H1 (cell line): ENCODE measurements at regions not wholly inside any gene's neighbourhood (a gene's known extent, or its start where the extent isn't known, plus 50 kb on each side); places are given as distances from the start of the nearest gene placed in this dataset.

Experiments
- CTCF ChIA-PET: fragments of 300-600 bp; sonication (Branson Sonifier 250); formaldehyde crosslinking; loops from one replicate; lab custom pipeline; 2021; ENCODE audit not compliant: partially characterized antibody; lab: Charles Lee
- POLR2A ChIA-PET: fragments of 300-600 bp; sonication (Branson Sonifier 250); formaldehyde crosslinking; loops from one replicate; lab custom pipeline; 2021; ENCODE audit warnings: inconsistent platforms; ENCODE audit not compliant: partially characterized antibody; lab: Charles Lee
- DNase-seq, 2 experiments: peaks; one replicate each; pipeline versions ENCODE4 v3.0.0 to v3.0.0-alpha.2; 2010 to 2022; ENCODE audit warnings: low spot score in 2 of 2, low read depth in 1 of 2, mixed read lengths in 1 of 2
- FAIRE-seq: peaks from 2 replicates; lab custom pipeline; 2011; peaks lifted over from hg19 to GRCh38; lab: Jason Lieb, UNC
- H2AFZ ChIP-seq: 2 replicates; pipeline ENCODE4 v1.8.1; 2012; ENCODE audit warnings: low read length, inconsistent platforms
- H2AK5ac ChIP-seq: 2 replicates; pipeline ENCODE4 v1.6.1; 2013; ENCODE audit warnings: low read depth, low read length
- H2BK120ac ChIP-seq: replicated peaks from 2 replicates; pipeline ENCODE3; 2013; ENCODE audit warnings: low read depth, low read length, inconsistent platforms
- H2BK12ac ChIP-seq: 2 replicates; pipeline ENCODE4 v1.6.1; 2013; ENCODE audit warnings: low read depth, low read length
- H2BK15ac ChIP-seq: 2 replicates; pipeline ENCODE4 v1.6.1; 2013; ENCODE audit warnings: low read length
- H2BK20ac ChIP-seq: 2 replicates; pipeline ENCODE4 v1.6.1; 2013; ENCODE audit warnings: low read length
- H2BK5ac ChIP-seq: 2 replicates; pipeline ENCODE4 v1.6.1; 2013; ENCODE audit warnings: low read depth, low read length
- H3K14ac ChIP-seq: 2 replicates; pipeline ENCODE4 v1.6.1; 2013; ENCODE audit warnings: inconsistent platforms; ENCODE audit not compliant: insufficient read length
- H3K18ac ChIP-seq: 2 replicates; pipeline ENCODE4 v1.6.1; 2013; ENCODE audit warnings: low read length; ENCODE audit errors: extremely low read depth
- H3K23ac ChIP-seq: 2 replicates; pipeline ENCODE4 v1.6.1; 2013; ENCODE audit warnings: inconsistent platforms; ENCODE audit not compliant: insufficient read length
- H3K23me2 ChIP-seq: 2 replicates; pipeline ENCODE4 v1.6.1; 2013; ENCODE audit warnings: low read depth, low read length
- H3K27ac ChIP-seq: 2 replicates; pipeline ENCODE4 v1.6.1; 2011; ENCODE audit warnings: low read depth, low read length, inconsistent platforms
- H3K27me3 ChIP-seq, 4 experiments: replicated peaks in 1 of 4; 1 replicate in 1 of 4; 2 replicates in 3 of 4; pipeline versions ENCODE4 v1.6.1 to v1.8.1; 2011 to 2013; ENCODE audit warnings: low read length in 3 of 4, mild to moderate bottlenecking in 3 of 4, inconsistent platforms in 2 of 4, mixed read lengths in 2 of 4, moderate library complexity in 1 of 4; ENCODE audit not compliant: control insufficient read depth in 3 of 4, insufficient read depth in 3 of 4; ENCODE audit errors: extremely low read depth in 1 of 4
- H3K36me3 ChIP-seq, 4 experiments: 2 replicates each; pipeline versions ENCODE4 v1.6.1 to v1.8.1; 2011 to 2013; ENCODE audit warnings: mild to moderate bottlenecking in 4 of 4, low read length in 3 of 4, moderate library complexity in 2 of 4, control low read depth in 1 of 4, inconsistent platforms in 1 of 4; ENCODE audit not compliant: insufficient read depth in 4 of 4, control insufficient read depth in 2 of 4
- H3K4ac ChIP-seq: replicated peaks from 2 replicates; pipeline ENCODE3; 2013; ENCODE audit warnings: low read length, low read depth, mixed read lengths, inconsistent platforms; ENCODE audit not compliant: insufficient read length
- H3K4me1 ChIP-seq, 4 experiments: replicated peaks in 1 of 4; 1 replicate in 1 of 4; 2 replicates in 3 of 4; pipeline versions ENCODE4 v1.6.1 to v1.8.1; 2011 to 2013; ENCODE audit warnings: low read length in 3 of 4, inconsistent platforms in 2 of 4, mixed read lengths in 1 of 4; ENCODE audit not compliant: insufficient read depth in 4 of 4, control insufficient read depth in 3 of 4
- H3K4me2 ChIP-seq, 2 experiments: 2 replicates each; pipeline versions ENCODE4 v1.6.1 to v1.8.1; 2011 to 2013; ENCODE audit warnings: low read depth in 2 of 2, low read length in 2 of 2, control low read depth in 1 of 2, inconsistent platforms in 1 of 2, mild to moderate bottlenecking in 1 of 2; ENCODE audit not compliant: insufficient read depth in 1 of 2
- H3K4me3 ChIP-seq, 4 experiments: fragments of 200-600, 300-600 bp in 1 of 4; sonication (generic), shearing (Covaris generic), sonication (Bioruptor Twin) in 1 of 4; 2 replicates each; pipeline versions ENCODE4 v1.5.1 to v1.8.1; 2011 to 2016; ENCODE audit warnings: low read length in 4 of 4, low read depth in 3 of 4, control low read depth in 2 of 4, inconsistent platforms in 2 of 4, mild to moderate bottlenecking in 2 of 4, mixed read lengths in 1 of 4, moderate library complexity in 1 of 4; ENCODE audit not compliant: insufficient read depth in 2 of 4; ENCODE audit errors: extremely low read depth in 1 of 4
- H3K56ac ChIP-seq: replicated peaks from 2 replicates; pipeline ENCODE3; 2013; ENCODE audit warnings: low read depth, mild to moderate bottlenecking, mixed read lengths, low read length, inconsistent platforms; ENCODE audit not compliant: insufficient read length
- H3K79me1 ChIP-seq: 2 replicates; pipeline ENCODE4 v1.6.1; 2013; ENCODE audit warnings: low read depth, low read length, control low read depth
- H3K79me2 ChIP-seq, 2 experiments: 2 replicates each; pipeline versions ENCODE4 v1.6.1 to v1.8.1; 2012 to 2013; ENCODE audit warnings: low read length in 2 of 2, mild to moderate bottlenecking in 2 of 2, inconsistent platforms in 1 of 2; ENCODE audit not compliant: insufficient read depth in 2 of 2, control insufficient read depth in 1 of 2
- H3K9ac ChIP-seq, 4 experiments: replicated peaks in 1 of 4; 1 replicate in 1 of 4; 2 replicates in 3 of 4; pipeline versions ENCODE4 v1.6.1 to v1.8.1; 2011 to 2013; ENCODE audit warnings: low read depth in 3 of 4, low read length in 3 of 4, control low read depth in 2 of 4, mild to moderate bottlenecking in 2 of 4, moderate library complexity in 2 of 4, inconsistent platforms in 1 of 4; ENCODE audit errors: extremely low read depth in 1 of 4
- H3K9me3 ChIP-seq, 2 experiments: 2 replicates each; pipeline versions ENCODE4 v1.6.1 to v1.8.1; 2012 to 2013; ENCODE audit warnings: mild to moderate bottlenecking in 2 of 2, moderate library complexity in 2 of 2, control low read depth in 1 of 2, inconsistent platforms in 1 of 2, low read depth in 1 of 2, low read length in 1 of 2, mixed read lengths in 1 of 2; ENCODE audit not compliant: insufficient read depth in 2 of 2
- H4K20me1 ChIP-seq, 2 experiments: replicated peaks in 1 of 2; 2 replicates each; pipeline versions ENCODE3 to v1.8.1; 2011 to 2013; ENCODE audit warnings: inconsistent platforms in 2 of 2, low read length in 2 of 2, mild to moderate bottlenecking in 1 of 2; ENCODE audit not compliant: insufficient read depth in 2 of 2, control insufficient read depth in 1 of 2
- H4K5ac ChIP-seq: 2 replicates; pipeline ENCODE4 v1.6.1; 2013; ENCODE audit warnings: low read length, low read depth, mixed read lengths, inconsistent platforms; ENCODE audit not compliant: insufficient read length
- H4K8ac ChIP-seq: 2 replicates; pipeline ENCODE4 v1.8.0; 2013; ENCODE audit warnings: mild to moderate bottlenecking, moderate library complexity, low read length, inconsistent platforms; ENCODE audit not compliant: insufficient read depth; ENCODE audit errors: extremely low read depth
- H4K91ac ChIP-seq: replicated peaks from 2 replicates; pipeline ENCODE3; 2013; ENCODE audit warnings: low read length, mixed read lengths, inconsistent platforms; ENCODE audit not compliant: insufficient read length
- WGBS, 2 experiments: shearing (Covaris generic) in 1 of 2; methylation state at CpG; one replicate each; pipeline versions ENCODE4 v1.1.6 to v1.1.7; 2013 to 2015; ENCODE audit warnings: low lambda C conversion rate in 2 of 2, mixed read lengths in 2 of 2, inconsistent platforms in 1 of 2, low coverage in 1 of 2, missing lambda C conversion rate in 1 of 2; ENCODE audit not compliant: insufficient replicate concordance in 2 of 2, insufficient coverage in 1 of 2, insufficient read length in 1 of 2; ENCODE audit errors: extremely low coverage in 1 of 2, missing lambda C conversion rate in 1 of 2; 5-methylcytosine and 5-hydroxymethylcytosine counted together
- TF ChIP-seq, protein P1 (sequence below): fragments of 300-600 bp; sonication (generic); IDR thresholded peaks from 2 replicates; pipeline ENCODE4 v1.7.1; 2012; ENCODE audit warnings: low read length, moderate library complexity, mild to moderate bottlenecking, inconsistent platforms; ENCODE audit not compliant: insufficient replicate concordance

- no peaks in the 10 kb centered on the region for H3K23me2 ChIP-seq
- DNase-seq (no peak), FAIRE-seq (no peak)
- no peak overlapping the region for H3K14ac ChIP-seq
- ChIA-PET CTCF (no interaction called here), POLR2A (no interaction called here)
- no peaks in the 10 kb centered on the region for H3K79me2 ChIP-seq
- H2BK15ac ChIP-seq = no peak overlapping the region
- no peaks in the 10 kb centered on the region for H3K27me3 ChIP-seq
- WGBS, 2 experiments = 89% methylated on average over 4 of the region's 4 CpGs; no CpG with 5 or more reads in 1 of the 2 experiments
- H4K91ac ChIP-seq = no peak overlapping the region
- no peak overlapping the region for H3K27ac ChIP-seq
- no peak overlapping the region for H2AK5ac ChIP-seq
- H3K4ac ChIP-seq = no peak overlapping the region
- H2BK20ac ChIP-seq = no peak overlapping the region
- H4K20me1 ChIP-seq = no peaks in the 10 kb centered on the region
- H3K23ac ChIP-seq = no peak overlapping the region
- H2BK5ac ChIP-seq = no peak overlapping the region
- no peaks in the 10 kb centered on the region for H3K79me1 ChIP-seq
- no peak overlapping the region for H3K18ac ChIP-seq
- H2BK12ac ChIP-seq = no peak overlapping the region
- no peak overlapping the region for H3K4me2 ChIP-seq
- H3K4me3 ChIP-seq = no peak overlapping the region
- no peak overlapping the region for H4K8ac ChIP-seq
- no peaks in the 10 kb centered on the region for H3K36me3 ChIP-seq
- no peak overlapping the region for H3K9ac ChIP-seq
- H2BK120ac ChIP-seq = no peak overlapping the region
- no peak overlapping the region for H4K5ac ChIP-seq
- no peaks in the 10 kb centered on the region for H3K9me3 ChIP-seq
- H2AFZ ChIP-seq = no peak overlapping the region
- H3K56ac ChIP-seq = no peak overlapping the region
- no peaks in the 10 kb centered on the region for H3K4me1 ChIP-seq
- TF ChIP-seq, protein P1, sequence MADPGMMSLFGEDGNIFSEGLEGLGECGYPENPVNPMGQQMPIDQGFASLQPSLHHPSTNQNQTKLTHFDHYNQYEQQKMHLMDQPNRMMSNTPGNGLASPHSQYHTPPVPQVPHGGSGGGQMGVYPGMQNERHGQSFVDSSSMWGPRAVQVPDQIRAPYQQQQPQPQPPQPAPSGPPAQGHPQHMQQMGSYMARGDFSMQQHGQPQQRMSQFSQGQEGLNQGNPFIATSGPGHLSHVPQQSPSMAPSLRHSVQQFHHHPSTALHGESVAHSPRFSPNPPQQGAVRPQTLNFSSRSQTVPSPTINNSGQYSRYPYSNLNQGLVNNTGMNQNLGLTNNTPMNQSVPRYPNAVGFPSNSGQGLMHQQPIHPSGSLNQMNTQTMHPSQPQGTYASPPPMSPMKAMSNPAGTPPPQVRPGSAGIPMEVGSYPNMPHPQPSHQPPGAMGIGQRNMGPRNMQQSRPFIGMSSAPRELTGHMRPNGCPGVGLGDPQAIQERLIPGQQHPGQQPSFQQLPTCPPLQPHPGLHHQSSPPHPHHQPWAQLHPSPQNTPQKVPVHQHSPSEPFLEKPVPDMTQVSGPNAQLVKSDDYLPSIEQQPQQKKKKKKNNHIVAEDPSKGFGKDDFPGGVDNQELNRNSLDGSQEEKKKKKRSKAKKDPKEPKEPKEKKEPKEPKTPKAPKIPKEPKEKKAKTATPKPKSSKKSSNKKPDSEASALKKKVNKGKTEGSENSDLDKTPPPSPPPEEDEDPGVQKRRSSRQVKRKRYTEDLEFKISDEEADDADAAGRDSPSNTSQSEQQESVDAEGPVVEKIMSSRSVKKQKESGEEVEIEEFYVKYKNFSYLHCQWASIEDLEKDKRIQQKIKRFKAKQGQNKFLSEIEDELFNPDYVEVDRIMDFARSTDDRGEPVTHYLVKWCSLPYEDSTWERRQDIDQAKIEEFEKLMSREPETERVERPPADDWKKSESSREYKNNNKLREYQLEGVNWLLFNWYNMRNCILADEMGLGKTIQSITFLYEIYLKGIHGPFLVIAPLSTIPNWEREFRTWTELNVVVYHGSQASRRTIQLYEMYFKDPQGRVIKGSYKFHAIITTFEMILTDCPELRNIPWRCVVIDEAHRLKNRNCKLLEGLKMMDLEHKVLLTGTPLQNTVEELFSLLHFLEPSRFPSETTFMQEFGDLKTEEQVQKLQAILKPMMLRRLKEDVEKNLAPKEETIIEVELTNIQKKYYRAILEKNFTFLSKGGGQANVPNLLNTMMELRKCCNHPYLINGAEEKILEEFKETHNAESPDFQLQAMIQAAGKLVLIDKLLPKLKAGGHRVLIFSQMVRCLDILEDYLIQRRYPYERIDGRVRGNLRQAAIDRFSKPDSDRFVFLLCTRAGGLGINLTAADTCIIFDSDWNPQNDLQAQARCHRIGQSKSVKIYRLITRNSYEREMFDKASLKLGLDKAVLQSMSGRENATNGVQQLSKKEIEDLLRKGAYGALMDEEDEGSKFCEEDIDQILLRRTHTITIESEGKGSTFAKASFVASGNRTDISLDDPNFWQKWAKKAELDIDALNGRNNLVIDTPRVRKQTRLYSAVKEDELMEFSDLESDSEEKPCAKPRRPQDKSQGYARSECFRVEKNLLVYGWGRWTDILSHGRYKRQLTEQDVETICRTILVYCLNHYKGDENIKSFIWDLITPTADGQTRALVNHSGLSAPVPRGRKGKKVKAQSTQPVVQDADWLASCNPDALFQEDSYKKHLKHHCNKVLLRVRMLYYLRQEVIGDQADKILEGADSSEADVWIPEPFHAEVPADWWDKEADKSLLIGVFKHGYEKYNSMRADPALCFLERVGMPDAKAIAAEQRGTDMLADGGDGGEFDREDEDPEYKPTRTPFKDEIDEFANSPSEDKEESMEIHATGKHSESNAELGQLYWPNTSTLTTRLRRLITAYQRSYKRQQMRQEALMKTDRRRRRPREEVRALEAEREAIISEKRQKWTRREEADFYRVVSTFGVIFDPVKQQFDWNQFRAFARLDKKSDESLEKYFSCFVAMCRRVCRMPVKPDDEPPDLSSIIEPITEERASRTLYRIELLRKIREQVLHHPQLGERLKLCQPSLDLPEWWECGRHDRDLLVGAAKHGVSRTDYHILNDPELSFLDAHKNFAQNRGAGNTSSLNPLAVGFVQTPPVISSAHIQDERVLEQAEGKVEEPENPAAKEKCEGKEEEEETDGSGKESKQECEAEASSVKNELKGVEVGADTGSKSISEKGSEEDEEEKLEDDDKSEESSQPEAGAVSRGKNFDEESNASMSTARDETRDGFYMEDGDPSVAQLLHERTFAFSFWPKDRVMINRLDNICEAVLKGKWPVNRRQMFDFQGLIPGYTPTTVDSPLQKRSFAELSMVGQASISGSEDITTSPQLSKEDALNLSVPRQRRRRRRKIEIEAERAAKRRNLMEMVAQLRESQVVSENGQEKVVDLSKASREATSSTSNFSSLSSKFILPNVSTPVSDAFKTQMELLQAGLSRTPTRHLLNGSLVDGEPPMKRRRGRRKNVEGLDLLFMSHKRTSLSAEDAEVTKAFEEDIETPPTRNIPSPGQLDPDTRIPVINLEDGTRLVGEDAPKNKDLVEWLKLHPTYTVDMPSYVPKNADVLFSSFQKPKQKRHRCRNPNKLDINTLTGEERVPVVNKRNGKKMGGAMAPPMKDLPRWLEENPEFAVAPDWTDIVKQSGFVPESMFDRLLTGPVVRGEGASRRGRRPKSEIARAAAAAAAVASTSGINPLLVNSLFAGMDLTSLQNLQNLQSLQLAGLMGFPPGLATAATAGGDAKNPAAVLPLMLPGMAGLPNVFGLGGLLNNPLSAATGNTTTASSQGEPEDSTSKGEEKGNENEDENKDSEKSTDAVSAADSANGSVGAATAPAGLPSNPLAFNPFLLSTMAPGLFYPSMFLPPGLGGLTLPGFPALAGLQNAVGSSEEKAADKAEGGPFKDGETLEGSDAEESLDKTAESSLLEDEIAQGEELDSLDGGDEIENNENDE = no peak
These were observed 447.2 kb upstream of the TNP1 start for GRCh38 chr2:217307023-217307422.
